CD4-positive, alpha-beta T cell treated with Interleukin-6 for 4 hours (primary cell): ENCODE measurements at regions not wholly inside any gene's neighbourhood (a gene's known extent, or its start where the extent isn't known, plus 50 kb on each side); places are given as distances from the start of the nearest gene placed in this dataset.
"Not testable (repeated sequence)": the region's sequence is repeated elsewhere in the genome, so short reads cannot be mapped to it uniquely, and the experiment has no call there.

ENCODE experiments used
- DNase-seq: peaks from one replicate; pipeline ENCODE4 v3.0.0-alpha.2; 2020; ENCODE audit warnings: mixed read lengths

DNA sequence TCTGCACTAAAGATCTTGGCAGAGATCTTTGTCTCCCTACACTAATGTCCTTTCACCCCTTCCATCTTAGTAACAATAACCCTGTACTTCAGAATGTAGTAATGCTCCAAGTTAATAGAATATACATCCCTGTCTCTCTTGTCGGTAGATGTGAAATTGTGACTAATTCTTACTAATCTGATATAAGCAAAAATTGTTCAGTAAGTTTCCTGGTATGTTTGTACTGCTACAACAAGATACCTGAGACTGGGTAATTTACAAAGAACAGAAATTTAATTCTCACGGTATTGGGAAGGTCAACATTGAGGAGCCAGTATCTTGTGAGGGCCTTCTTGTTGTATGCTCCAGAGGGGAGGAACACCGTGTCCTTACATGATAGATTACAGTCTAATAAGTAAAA lies 1686.6 kb upstream of the CDH9 start:
- DNase-seq: no peak

- DNase-seq: no peak
Measured at GRCh38 chr5:28714907-28715698, 1676.7 kb upstream of the CDH9 start.

DNA sequence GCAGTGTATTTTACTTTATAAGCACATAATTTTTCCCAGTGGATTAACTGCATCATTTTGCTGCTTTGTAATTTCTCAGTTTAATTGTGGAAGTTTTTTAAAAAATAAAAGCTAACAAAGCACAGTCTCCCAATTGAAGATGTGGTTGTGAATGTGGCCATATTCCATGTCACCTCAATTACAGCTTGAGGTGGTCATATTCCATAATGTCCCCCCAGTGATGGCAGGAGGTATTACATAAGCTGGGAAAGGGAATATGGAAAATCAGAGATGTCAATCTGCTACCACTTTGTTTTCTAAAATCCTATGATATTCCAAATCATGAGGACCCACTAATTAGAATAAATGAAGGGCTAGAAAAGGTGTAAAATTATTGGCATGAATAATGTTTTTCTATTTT lies 1672.0 kb upstream of the CDH9 start:
- DNase-seq: no peak

DNA sequence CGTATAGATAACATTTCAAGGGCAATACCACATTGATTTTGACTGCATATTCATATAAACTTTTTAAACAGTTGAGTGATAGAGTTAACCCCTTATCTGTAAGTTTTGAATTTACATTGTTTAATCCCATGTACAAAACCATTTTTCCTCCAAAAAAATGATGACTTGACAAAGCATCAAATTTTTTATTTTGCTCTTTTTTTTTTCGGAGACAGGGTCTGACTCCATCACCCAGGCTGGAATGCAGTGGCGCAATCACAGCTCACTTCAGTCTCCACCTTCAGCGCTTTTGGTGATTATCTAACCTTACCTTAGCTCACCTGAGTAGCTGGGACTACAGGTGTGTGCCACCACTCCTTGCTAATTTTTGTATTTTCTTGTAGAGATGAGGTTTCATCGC lies 1670.1 kb upstream of the CDH9 start:
- DNase-seq: no peak

GRCh38 chr5:28707706-28708105 lies 1669.3 kb upstream of the CDH9 start:
- no peak for DNase-seq

- DNase-seq: no peak
Measured at GRCh38 chr5:28703651-28704260, 1665.4 kb upstream of the CDH9 start.

DNA sequence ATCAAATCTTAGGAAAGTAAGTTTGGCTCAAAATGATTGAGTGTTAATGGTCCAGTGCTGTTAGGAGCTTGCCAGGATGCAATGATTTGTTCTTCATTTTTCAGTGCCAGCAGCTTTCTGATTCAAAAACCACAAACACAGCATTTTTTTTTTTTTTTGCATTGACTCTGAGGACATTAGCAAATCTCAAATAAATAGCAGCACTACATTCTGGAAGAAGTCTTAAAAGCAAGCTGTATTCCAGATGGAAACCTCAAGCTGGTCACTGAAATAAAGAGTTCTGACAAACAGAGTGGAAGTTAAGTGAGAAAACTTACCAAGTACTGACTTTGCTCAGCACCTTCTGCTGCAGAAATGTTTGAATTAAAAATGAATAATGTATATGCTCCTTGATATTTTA lies 1653.1 kb upstream of the CDH9 start:
- DNase-seq: no peak

- DNase-seq: no peak
Measured at GRCh38 chr5:28685794-28686193, 1647.4 kb upstream of the CDH9 start.

GRCh38 chr5:28678899-28679298 lies 1640.5 kb upstream of the CDH9 start:
- no peak for DNase-seq

- no peak for DNase-seq
Measured at GRCh38 chr5:28666110-28666509, 1627.7 kb upstream of the CDH9 start.

- DNase-seq: no peak
Measured at GRCh38 chr5:28648108-28648507, 1609.7 kb upstream of the CDH9 start.

- no peak for DNase-seq
Measured at GRCh38 chr5:28632607-28633006, 1594.2 kb upstream of the CDH9 start.

DNA sequence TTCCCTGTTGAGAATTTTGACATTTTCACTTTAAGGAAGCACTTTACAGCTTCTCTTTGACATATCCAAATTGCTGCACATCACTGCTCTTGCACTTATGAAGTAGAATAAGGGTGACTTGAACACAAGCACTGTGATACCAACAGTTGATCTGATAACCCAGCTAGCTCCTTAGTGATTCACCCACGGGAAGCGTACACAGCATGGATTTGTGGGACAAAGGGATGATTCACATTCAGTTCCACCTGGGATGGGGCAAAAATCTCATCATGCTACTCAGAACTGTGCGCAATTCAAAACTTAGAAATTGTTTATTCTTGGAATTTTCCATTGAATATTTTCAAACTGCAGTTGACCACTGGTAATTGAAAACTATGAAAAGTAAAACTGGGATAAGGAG lies 1565.5 kb upstream of the CDH9 start:
- no peak for DNase-seq

DNA sequence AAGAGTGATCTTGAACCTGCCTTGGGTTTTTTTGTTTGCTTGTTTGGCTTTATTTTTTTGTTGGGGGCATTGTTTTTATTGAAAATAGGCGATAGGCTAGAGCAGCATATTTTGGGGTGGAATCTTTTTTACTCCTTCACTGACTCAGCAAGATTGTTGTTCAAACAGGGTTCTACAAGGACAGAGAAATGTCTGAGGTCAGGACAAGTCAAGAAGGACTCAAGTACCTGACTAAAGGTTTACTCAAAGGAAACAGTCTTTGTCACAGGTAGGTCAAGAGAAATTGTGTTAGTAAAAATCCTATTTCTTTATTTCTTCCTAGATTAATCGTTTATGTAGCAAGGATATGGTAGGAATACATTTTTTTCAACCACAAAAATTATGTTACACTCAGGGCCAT lies 1564.0 kb upstream of the CDH9 start:
- DNase-seq: no peak

DNA sequence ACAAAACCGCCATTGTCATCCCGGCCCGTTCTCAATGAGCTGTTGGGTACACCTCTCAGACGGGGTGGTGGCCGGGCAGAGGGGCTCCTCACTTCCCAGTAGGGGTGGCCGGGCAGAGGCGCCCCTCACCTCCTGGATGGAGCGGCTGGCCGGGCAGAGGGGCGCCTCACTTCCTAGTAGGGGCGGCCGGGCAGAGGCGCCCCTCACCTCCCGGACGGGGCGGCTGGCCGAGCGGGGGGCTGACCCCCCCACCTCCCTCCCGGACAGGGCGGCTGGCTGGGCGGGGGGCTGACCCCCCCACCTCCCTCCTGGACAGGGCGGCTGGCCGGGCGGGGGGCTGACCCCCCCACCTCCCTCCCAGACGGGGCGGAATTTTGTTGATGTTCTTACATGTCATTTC lies 1558.3 kb upstream of the CDH9 start:
- not testable (repeated sequence) for DNase-seq

- no peak for DNase-seq
Measured at GRCh38 chr5:28580616-28581015, 1542.2 kb upstream of the CDH9 start.

- no peak for DNase-seq
Measured at GRCh38 chr5:28576022-28576421, 1537.6 kb upstream of the CDH9 start.

- no peak for DNase-seq
Measured at GRCh38 chr5:28575368-28575767, 1537.0 kb upstream of the CDH9 start.

DNA sequence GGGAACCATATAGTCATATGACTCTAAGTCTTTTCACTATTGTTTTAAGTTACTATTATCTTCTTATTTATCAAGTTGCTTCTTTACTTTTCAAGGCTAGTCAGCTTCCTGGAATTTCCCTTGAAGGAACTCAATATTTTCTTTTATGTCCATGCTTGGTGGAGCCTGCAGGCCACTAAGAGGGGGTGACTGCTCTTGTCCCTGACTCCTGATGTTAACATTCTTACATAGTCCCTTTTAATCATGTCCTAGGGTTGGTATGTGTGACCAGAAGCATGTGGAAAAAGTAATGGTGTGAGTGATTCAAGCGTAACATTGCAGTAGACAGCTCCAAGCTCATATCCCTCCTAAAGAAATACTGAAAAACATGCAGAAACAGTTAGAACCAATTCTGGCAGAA lies 1536.2 kb upstream of the CDH9 start:
- no peak for DNase-seq

DNA sequence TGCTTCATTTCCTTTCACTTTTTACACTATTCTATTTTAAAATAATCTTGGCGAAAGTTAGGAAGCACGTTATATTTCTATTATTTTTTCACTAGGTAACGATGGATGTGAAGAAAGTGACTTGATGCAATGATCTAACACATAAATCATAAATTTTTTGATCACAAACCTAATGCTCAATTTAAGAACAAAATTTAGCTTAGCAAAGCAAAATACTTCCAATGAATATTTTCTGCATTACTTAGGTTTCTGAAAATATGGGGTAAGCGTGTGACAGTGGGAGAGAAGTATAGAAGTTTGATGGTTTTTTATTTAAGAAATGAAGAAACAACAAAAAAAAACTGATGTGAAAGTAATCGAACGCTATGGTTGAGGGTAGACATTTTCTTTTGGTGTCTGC lies 1528.7 kb upstream of the CDH9 start:
- DNase-seq: no peak

GRCh38 chr5:28561522-28561921 lies 1523.1 kb upstream of the CDH9 start:
- DNase-seq: no peak

DNA sequence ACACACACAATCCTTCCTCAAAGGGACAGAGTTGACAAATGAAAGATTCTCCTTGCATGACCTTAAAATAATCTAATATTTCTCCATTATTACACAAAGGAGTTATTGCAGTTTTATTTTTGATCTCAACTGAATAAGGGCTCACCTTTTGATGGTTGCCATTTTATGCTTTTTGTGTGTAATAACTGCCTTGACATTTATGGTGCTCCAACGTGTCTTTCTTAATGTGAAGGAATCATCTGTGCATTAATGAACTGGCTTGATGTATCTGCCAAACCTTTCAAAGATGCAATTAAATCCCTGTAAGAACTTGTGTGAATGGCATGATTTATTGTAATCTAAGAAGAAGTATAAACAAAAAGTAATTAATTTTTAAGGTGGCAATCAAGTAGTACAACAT lies 1519.8 kb upstream of the CDH9 start:
- DNase-seq: no peak

DNA sequence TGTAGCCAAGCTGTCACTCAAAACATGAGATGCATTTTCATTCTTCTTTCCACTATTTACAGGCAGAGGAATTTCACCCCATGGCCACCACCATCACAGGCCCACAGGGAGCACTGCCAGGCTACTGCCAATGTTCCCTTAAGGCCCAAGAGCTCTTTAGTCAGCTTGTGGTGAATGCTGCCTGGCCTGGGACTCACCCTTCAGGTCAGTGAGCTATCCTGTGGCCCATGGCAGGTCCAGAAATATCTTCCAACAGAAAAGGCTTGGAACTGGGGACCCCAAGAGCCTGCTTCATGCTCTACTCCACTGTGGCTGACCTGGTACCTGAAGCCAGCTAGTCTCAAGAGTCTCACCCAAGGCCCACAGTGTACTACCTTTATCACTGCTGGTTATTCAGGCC lies 1518.7 kb upstream of the CDH9 start:
- no peak for DNase-seq

DNA sequence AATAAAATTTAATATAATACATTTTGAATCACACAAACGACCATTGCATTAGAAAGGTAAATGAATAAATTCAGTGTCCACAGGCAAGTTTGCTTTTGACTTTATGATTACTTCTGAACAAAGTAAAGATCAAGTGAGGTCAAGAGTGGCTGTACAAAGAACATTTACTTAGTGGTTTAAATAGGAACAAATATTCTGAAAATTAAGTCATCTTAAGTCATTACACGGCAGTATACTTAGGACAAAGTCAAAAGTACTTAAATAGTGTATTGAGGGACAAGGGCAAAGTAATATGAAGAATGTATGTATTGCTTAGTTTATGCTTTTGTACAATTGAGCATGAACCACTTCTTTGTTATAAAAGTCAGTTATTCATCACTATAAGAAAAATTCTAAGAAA lies 1511.2 kb upstream of the CDH9 start:
- DNase-seq: no peak

DNA sequence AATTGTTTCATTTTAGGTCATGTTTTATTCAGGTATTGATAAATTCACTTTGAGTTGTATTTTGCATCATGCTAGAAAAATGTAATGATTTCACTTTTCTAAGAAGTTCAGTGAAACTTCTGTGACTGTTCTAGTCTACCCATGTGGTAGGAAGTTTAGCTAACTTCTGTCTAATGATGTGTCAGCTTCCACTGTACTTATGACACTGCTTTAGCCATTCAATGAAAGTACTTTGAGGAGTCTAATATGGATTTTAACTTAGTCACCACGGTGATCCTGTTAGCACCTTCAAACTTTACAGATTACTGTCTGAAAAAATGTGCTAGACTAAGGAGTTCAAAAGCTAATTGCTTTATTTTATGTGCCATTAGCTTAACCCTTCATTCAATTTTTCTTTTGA lies 1510.5 kb upstream of the CDH9 start:
- no peak for DNase-seq
